GM21619 (cell line): ENCODE measurements at regions not wholly inside any gene's neighbourhood (a gene's known extent, or its start where the extent isn't known, plus 50 kb on each side); places are given as distances from the start of the nearest gene placed in this dataset.
A peak's percentile ranks its signal among the peaks of the same experiment; 100 is the strongest.

Experiments
- ATAC-seq: cut with Tn5 transposase; IDR thresholded peaks from one replicate; pipeline ENCODE4 v1.9.1; 2021; ENCODE audit not compliant: unreplicated experiment

DNA sequence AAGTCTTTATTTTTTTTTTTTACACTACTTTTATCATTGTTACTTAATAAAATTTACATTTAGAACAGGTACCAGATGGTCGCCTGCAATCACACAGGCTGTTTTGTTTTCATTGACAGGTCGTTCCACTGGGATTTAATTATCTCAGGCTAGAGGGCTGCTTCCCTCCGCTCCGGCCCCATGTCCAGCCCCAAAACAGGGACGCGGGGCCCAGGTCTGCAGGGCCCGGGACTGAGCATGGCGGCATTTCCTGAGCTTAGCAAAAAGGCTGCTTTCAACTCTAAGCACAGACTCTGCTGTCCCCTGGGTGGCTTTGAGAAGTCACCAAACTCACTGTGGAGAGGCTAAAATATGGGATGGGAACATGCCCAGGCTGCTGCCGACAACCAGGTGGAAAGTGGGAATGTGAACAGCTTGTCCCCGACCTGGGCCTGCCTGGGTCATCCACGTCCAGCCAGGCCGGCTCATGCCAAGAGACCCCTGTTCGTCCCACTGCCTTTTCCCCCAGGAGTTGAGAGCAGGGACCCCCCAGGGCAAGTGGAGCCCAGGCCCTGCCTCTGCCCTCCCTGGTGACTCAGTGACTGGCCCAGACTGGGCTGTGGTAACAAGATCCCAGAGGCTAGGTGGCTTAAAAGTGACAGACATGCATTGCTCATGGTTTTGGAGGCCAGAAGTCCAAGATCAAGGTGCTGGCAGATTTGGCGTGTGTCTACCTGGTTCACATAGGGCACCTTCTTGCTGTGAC is 150.0 kb downstream of the SHANK2 start:
- no peak for ATAC-seq

DNA sequence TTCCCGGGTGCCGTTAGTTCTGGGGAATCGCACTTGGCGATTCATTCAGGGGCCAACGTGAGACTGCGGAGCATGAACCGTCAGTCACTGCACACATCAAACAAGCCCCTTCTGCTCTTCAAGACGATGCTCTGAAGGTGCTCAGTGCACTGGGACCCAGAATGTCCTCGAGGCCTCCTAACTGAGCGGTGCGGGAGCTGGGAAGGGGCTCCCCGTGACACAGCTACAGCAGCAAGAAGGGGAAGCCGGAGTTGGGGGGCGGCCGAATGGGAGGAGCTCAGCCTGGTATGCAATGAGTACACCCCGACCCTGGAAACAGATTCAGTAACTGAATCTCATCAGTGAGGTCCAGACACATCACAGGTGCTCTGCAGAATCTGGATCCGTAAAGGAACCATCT is 150.8 kb downstream of the SHANK2 start:
- ATAC-seq, result no peak

DNA sequence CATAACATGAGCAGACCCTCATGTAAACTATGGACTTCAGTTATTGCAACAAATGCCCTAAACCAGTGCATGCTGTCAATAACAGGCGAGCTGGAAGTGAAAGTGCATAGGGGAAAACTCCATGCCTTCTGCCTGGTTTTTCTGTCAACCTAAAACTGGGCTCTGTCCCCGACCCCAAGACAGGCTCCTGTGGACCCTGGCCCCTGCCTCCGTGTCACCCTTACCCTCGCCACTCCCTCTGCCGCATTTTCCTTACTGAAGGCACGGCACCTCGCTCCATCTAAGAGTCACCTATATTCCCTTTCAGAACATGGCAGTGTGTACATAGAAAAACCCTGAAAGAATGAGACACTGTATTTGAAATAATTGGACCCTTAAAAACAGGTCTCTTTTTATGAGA is 151.3 kb downstream of the SHANK2 start:
- no peak for ATAC-seq

DNA sequence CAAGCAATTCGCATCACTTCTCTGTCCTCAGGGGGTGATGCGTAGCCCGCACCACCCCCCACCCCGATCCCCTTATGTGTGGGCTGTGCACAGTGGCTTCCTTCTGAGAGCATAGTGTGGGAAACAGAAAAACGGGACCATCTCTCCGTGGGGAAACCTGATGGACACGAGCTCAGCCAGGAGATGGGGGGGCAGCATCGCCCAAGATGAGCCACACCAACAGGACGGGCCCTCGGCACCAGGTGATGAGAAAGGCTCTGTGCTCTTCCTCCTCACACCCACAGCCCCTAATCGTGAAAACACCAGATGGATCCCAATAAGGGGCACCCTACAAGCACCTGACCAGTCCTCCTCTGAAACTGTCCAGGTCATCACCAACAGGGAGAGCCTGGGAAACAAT is 153.6 kb downstream of the SHANK2 start:
- no peak for ATAC-seq

DNA sequence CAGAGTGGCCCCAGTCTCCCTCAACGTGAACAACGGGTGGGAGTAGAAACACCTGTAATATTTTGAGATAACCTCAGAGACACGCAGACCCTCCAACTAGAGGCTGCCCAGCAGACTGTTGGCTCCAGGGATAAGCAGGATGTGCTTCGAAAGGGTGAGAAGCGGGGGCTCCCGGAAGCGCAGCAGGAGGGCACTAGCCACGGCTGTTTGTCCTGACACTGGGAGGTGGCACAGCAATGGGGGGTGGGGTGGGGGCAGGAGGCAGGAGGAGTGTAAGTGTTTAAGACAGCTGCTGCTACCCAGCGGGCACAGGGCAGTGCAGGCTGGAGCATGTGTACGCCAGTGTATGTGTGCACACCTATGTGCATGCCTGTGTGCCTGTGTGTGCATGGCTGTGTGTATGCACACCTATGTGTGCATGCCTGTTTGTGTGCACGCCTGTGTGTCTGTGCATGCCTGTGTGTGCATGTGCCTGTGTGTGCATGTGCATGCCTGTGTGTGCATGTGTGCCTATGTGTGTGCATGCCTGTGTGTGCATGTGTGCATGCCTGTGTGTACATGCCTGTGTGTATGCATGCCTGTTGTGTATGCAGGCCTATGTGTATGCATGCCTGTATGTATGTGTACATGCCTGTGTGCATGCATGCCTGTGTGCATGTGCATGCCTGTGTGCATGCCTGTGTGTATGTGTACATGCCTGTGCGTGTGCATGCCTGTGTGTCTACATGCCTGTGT is 154.7 kb downstream of the SHANK2 start:
- no peak for ATAC-seq

DNA sequence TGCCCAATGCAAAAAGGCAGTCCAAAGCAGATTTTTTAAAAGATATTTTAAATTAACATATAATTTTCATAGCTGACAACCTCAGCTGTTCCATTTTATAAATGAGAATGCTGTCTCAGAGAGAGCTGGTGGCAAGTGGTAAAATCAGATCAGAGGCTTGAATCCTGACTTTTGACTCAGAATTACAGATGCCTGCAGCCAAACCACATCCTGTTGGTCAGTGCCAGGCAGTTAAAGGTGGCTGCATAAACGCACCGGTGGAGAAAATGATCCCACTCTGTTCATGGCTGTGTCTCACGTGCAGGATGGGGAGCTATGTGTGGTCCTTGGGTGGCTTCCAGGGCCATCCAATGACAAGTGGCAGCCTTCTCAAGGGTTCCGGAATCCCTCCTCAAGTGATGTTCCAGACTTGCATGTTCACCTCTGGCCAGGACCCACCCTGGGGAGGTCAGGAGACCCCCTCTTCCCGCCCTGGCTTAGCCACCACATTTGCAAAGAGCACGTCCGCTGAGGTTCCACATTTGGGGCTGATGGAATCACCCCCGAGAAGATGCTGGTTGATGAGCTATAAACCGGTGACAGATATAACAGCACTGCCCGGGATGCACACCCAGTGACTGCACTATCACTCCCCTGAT is 155.5 kb downstream of the SHANK2 start:
- no peak for ATAC-seq

DNA sequence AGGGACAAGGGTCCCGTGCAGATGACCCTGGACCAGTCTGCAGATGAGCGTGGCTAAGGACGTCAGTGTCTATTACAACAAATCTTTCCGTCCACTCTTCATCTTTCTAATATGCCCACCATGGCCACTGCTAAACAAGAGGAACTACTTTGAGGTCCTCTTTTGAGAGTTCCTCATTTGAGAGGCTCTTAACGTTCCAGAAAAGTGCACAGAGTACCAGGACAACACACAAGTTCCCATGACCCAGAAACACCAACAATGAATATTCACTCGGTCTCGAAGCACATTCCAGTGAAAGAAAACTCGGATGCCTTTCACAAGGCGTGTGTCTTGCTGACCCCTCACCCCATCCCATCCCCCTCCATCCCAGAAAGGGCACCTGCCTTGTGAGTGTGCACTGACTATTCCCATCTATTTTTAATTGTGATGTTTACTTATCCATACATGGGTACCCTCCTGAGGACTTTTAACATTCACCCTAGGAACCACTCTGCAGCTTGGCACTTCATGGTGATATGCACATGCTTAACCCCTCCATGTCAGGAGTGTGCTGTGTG is 157.0 kb downstream of the SHANK2 start:
- ATAC-seq, result no peak

DNA sequence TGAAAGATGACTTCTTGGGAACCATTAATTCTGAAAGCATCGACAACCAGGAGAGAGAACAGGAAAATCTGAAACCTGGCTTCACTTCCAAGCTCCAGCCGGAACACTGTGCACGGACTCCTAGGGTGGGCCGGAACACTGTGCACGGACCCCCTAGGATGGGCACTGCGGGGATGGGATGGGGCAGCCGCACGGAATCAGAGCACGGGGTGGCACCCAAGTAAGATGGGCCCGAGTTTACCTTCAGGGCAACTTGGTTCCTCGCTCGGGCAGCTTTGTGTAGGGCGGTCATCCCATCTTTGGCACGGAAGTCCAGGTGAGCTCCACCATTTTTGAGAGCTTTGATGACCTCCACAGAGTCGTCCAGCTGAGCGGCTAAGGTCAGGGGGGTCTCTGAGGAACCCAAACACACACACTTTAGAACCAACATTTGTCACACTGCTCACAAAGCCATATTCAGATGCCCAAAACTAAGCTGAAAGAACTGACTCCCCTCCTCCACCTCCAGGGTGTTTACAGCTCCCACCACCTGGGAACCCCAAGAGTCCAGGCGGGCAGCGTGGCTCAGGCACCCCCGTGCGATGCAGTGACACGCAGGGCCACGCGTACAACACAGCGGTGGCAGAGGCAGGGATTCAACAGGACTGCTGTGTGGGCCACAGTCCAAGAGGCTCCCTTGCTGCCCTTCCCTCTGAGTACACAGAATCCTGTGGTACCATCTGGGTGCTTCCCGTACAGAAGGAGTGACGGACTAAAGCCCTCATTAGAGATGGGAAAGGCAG is 157.9 kb downstream of the SHANK2 start:
- ATAC-seq, result no peak

DNA sequence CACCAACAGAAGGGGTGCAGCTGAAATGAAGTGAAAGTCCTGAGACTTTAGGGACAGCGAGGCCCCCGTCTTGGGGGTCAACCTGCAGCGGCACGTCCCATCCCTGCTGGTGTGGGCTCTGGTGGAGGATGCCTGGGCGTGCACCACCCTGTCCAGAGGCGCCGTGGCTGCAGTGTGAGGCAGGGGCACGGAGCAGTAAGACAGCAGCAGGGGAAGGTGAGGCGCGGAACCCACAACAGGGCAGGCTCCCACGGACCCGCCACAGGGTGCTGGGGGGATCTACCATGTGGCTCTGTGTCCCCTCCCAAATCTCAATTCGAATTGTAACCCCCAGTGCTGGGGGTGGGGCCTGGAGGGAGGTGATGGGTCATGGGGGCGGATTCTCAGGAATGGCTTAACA is 158.6 kb downstream of the SHANK2 start:
- ATAC-seq, result no peak

DNA sequence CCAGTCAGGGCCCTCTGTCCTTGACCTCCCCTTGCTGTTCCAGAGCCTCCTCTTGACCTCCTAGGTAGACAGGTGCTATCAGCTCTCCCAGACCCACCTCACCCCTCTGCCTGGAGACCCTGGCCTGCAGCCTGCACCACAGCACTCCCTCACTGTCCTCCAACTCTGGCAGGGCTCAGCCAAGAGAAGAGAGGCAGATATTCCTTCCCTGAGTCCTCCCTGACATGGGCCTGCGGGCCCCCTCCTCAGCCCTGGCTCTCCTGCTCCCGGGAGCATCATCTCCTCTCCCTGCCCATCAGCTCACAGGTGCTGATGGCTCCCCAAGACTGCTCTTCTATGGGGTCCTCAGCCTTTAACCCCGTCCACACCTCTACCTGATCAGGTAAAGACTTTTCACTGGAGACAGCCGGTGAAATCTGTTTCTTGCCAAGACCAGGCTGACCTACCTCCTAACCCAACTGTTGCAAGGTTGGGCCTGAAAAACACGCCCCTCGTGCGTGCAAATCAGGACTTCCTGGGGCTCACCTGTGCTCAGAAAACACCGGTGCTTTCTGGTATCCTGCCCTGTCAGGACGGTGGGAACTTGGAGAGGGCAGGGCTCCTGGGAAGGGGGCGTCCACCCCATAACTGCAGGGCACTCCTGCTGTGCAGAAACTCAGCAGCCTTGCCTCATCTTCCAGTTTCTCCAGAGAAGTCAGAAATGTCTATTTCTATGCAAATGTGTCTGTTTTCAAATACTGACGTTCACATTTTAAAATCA is 160.7 kb downstream of the SHANK2 start:
- ATAC-seq, result no peak

DNA sequence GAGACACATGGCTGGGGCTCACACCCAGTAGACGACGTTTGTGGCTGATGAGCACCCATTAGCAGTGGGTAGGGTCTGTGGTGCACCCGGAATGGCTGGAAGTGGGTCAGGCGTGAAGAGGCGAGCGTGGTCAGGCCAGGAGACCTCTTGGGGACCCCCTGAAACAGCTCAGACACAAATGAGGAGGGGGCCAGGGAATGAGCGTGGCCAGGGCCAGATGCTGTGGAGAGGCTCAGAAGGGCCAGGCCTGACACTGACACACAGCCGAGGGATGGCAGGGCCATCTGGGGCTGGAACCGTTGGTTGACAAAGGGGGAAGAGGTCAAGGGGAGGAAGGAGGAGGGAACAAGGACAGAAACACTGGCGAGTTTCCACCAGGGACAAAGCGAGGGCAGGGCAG is 162.8 kb downstream of the SHANK2 start:
- ATAC-seq, result no peak

DNA sequence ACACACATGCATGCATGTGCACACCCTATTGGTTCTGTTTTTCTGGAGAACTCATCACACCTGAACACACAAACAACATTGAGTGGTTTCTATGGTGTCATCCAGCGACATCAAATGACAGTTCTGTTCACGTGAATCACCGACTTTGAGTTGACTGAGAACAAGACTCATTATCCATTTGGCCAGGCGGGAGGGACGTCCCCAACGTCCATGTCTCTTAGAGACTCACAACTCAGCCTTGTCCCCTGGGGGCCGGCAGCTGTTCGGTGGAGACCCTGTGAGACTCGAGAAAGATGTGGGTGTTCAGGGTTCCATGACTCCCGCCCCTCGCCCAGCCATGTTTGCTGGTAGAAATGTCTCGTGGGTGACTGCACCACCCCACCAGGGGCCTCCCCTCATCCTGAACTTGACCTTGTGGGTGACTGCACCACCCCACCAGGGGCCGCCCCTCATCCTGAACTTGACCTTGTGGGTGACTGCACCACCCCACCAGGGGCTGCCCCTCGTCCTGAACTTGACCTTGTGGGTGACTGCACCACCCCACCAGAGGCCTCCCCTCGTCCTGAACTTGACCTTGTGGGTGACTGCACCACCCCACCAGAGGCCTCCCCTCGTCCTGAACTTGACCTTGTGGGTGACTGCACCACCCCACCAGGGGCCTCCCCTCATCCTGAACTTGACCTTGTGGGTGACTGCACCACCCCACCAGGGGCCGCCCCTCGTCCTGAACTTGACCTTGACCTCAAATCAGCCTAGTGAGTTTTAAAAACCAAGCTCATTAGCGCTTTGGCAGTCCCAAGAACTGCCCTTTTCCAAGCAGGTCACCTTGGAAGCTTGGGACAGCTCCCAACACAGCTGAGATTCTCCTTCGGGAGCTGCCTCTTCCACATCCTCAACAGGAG is 163.8 kb downstream of the SHANK2 start:
- ATAC-seq, result peak; percentile 77

DNA sequence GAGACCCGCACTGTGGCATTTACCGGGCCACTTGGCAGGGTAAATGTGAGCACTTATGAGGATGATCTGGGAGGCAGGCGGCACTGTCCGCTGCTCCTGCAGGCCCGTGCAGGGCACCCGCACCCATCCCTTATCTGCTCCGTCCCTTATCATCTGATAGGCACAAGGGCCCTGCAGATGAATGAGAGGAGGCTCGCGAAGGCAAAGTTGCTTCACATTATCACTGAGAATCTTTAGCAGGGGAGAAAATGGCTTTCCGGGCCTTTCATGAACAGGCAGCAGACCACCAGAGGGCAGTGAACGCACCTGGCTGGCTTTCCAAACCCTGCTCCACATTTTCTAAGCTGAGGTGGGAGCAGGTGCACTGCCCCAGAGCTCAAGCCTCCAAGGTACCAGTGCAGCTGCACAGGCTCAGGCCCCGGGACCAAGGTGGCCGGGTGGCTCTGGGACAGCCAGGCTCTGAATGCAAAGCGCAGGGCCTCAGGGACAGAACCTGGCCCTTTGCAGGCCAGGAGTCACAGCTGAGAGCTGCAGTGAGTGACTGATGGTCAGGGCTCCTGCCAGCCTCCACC is 165.6 kb downstream of the SHANK2 start:
- no peak for ATAC-seq

DNA sequence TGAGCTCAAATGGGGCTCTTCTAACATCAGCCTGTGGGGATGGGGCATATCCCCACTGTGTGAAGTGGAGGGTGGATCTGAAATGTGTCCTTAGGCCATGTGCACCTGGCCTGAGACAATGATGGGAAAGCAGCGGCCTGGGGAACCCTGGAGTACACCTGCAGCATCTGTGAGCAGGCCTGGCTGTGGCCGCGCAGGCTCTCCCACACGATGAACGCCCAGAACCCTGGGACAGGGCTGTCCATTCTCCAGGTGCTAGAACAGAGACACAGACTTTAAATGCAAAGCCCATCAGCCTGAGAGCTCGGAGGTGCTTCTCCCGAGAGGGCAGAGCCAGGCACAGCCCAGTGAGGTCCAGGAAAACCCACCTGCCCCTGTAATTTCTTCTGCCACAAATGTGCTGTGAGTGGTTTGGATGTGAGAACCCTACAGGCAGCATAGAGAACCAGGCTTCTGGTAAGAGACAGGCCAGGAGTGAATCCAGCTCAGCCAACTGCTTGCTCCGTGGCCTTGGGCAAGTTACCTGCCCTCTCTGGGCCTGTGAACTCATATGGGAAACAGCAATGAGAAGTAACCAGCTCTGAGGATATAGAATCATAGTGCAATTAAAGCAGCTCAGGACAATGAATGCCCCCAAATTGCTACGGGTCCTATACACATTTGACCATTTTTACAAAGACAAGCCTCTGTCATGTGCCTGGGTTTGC is 167.9 kb downstream of the SHANK2 start:
- ATAC-seq, result no peak

DNA sequence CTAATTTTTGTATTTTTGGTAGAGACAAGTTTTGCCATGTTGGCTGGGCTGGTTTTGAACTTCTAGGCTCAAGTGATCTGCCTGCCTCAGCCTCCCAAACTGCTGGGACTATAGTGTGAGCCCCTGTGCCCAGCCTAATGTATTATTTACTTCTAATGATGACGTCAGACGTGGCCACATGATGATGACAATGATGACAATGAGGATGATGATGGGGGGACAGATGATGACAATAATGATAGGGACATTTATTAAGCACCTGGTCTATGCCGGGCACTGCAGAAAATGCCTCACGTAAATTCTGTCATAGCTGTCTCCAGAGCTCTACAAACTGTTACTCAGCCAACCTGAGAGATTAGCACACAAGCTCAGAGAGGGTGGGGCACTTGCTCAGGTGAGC is 169.3 kb downstream of the SHANK2 start:
- no peak for ATAC-seq

DNA sequence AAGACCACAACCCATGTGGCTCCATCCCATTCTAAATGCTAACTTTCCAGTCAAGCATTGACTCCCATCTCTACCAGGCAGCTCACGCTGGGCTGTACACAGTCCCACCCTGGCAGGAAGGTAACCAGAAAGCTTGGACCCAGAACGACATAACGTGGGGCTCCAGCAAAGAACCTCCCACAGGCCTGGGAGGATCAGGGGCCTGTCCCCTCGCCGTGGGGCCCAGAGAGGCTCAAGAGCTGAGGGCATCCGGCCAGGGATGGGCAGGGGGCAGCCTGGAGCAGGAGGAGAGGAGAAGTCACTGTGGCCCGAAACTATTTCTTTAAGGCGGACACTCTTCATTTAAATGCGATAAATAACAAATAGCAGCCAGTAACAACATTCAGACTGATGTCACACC is 169.9 kb downstream of the SHANK2 start:
- ATAC-seq, result no peak

DNA sequence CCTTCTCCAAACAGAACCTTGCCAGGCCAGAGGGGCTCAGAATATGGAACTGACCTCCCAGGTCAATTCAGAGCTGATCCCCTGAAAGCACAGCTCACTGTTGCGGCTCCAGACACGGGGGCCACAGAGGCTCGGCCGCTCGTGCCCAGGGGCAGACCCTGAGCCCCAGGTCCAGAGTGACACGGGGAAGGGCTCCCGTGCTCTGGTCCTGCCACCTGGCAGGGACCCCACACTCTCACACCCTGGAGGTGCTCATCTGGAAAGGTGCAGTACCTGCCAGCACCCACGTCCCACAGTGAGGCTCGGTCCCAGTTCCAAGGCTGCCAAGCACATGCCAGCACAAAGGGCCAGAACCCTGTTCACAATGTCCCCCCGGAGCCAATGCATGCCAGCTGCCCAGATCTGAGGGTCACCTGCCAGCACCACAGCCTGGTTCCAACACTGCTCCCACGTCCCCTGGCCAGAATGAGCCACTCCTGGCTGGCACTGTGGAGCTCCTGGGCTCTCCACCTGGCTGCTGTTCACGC is 170.6 kb downstream of the SHANK2 start:
- no peak for ATAC-seq
